ENCODE measurements at regions not wholly inside any gene's neighbourhood (a gene's known extent, or its start where the extent isn't known, plus 50 kb on each side); places are given as distances from the start of the nearest gene placed in this dataset.
"Not testable (repeated sequence)": the region's sequence is repeated elsewhere in the genome, so short reads cannot be mapped to it uniquely, and the experiment has no call there.

DNA sequence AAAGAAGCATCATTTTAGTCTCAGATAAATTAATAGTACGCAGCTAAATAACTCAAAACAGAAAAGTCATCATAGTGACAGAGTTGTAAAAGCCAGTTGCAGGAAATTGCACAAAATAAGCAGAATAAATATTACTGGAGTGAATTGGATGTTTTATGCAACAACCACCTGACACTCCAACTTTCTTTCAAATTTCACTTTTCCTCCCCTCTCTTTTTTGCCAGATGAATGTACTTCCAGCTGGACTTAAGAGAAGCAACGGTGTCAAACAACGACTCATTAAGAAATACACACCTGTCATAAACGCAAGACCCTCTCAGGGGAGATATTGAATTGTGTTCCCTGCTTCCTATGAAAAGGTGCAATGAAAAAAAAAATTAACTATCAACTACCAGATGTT is 120.2 kb upstream of the HCCS start:
- TF ChIP-seq, protein P1, sequence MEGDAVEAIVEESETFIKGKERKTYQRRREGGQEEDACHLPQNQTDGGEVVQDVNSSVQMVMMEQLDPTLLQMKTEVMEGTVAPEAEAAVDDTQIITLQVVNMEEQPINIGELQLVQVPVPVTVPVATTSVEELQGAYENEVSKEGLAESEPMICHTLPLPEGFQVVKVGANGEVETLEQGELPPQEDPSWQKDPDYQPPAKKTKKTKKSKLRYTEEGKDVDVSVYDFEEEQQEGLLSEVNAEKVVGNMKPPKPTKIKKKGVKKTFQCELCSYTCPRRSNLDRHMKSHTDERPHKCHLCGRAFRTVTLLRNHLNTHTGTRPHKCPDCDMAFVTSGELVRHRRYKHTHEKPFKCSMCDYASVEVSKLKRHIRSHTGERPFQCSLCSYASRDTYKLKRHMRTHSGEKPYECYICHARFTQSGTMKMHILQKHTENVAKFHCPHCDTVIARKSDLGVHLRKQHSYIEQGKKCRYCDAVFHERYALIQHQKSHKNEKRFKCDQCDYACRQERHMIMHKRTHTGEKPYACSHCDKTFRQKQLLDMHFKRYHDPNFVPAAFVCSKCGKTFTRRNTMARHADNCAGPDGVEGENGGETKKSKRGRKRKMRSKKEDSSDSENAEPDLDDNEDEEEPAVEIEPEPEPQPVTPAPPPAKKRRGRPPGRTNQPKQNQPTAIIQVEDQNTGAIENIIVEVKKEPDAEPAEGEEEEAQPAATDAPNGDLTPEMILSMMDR (IDR thresholded peaks at IDR 0.05), result no peak

DNA sequence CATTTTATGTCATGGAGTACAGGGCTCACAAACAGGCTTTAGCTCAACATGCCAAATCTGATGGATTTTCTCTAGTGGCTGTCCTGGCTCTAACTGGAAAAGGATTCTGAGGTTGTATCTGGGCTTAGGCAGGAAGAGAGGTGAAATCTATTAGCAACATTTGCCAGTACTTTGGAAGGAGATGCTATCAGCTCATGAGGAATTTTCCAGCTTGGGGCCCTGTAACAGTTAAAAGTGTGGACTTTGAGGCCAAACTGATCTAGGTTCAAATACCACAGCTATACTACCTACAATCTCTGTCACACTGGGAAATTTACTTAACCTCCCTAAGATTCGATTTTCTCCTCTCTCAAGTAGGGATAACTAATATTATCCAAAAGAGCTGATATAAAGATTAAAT is 119.0 kb upstream of the HCCS start:
- no peak for DNase-seq
- TF ChIP-seq, protein P1 (IDR thresholded peaks at IDR 0.05), result no peak
- no peak for TF ChIP-seq POLR2A (IDR thresholded peaks at IDR 0.05)
- intact Hi-C loops (cut with DNase I), result no loop called here
- Histone ChIP-seq H3K36me3 (replicated peaks in 1 of 2; ENCODE audit: insufficient read depth in 1 of 2, low read depth in 2 of 2) (no peaks in the 10 kb centered on the region), H3K9me3 (no peaks in the 10 kb centered on the region), H3K27ac (no peak overlapping the region), H3K27me3 (no peaks in the 10 kb centered on the region), H3K4me1 (no peaks in the 10 kb centered on the region), H3K4me3 (no peak overlapping the region)
- no peak for ATAC-seq
- WGBS, 2 donors, result 44 to 58% methylated on average over 1 of the region's 1 CpG

More for the DNA sequence above, 120.2 kb upstream of the HCCS start:
- intact Hi-C loops (cut with DNase I), result no loop called here
- no peak overlapping the region for H3K27ac ChIP-seq
- no peaks in the 10 kb centered on the region for H3K27me3 ChIP-seq
- ATAC-seq (no peak), DNase-seq (no peak)
- H3K9me3 ChIP-seq, result no peaks in the 10 kb centered on the region
- H3K36me3 ChIP-seq (replicated peaks in 1 of 2; ENCODE audit: insufficient read depth in 1 of 2, low read depth in 2 of 2), result no peaks in the 10 kb centered on the region
- 74 to 90% methylated on average over 4 of the region's 4 CpGs for WGBS, 2 donors
- no peak overlapping the region for H3K4me3 ChIP-seq
- H3K4me1 ChIP-seq, result no peaks in the 10 kb centered on the region

DNA sequence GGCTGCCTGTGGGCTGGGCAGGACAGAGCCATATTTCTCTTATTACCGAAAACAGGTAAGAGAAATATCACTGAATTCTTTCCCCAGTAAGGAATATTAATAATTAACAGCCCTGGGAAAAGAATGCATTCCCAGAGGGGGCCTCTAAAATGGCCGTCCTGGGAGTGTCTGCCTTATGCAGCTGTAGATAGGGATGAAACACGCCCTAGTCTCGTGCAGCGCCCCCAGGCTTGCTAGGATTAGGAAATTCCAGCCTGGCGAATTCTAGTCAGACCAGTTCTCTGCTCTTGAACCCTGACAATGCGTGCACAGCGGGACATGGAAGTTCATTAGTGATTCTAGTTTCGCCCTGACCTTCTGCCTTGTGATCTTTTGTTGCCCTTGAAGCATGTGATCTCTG is 104.1 kb upstream of the HCCS start:
- H3K27me3 ChIP-seq; H3K9me3 ChIP-seq; H3K4me3 ChIP-seq; DNase-seq; H3K27ac ChIP-seq; ATAC-seq; H3K4me1 ChIP-seq; H3K36me3 ChIP-seq (replicated peaks in 1 of 2; ENCODE audit: insufficient read depth in 1 of 2, low read depth in 2 of 2); intact Hi-C loops (cut with DNase I): not testable (repeated sequence)
- WGBS, 2 donors, result 58 to 73% methylated on average over 4 to 5 of the region's 9 CpGs

DNA sequence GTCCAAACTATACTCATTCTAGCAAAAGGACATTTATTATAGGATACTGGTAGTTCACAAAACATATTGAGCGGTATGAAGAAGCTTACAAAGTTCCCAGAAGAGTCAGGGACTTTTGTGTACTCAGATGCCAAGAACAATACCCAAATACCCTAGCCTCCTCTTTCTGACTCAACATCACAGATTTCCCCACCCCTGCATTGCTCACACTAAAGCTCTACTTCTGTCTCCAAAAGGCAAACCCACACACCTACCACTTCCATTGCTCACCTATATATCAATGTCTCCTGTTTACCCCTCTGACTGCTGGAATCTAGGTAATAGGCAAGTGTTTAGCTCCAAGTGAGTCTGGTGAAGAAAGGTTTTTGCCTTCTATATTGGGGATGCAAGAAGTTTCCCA is 100.7 kb upstream of the HCCS start:
- Histone ChIP-seq H3K36me3 (replicated peaks in 1 of 2; ENCODE audit: insufficient read depth in 1 of 2, low read depth in 2 of 2) (no peaks in the 10 kb centered on the region), H3K4me3 (no peak overlapping the region), H3K27ac (no peak overlapping the region), H3K4me1 (no peaks in the 10 kb centered on the region), H3K27me3 (no peaks in the 10 kb centered on the region), H3K9me3 (no peaks in the 10 kb centered on the region)
- intact Hi-C loops (cut with DNase I), result no loop called here
- ATAC-seq (no peak), DNase-seq (no peak)
- TF ChIP-seq, protein P1 (IDR thresholded peaks at IDR 0.05), result no peak
- TF ChIP-seq POLR2A (IDR thresholded peaks at IDR 0.05), result no peak
- WGBS, 2 donors, result 89 to 100% methylated on average over 1 of the region's 1 CpG

DNA sequence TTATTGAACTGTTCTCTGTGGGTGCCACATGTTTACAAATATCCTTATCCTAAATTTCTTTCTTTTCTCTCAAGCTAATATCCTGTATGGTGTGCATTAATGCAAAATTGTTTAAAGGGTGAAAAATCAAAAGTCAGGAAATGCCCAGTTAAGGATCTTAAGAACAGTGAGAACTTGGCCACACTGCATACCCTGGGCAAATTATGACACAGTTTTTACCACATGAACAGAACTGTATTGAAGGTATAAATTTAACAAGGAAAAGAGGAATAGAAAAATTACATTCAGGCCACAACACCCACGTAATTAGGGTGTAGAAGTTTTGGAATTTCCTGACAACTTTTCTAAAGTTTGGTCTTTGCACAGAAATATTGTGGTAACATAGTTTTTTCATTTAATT is 94.4 kb upstream of the HCCS start:
- no peak overlapping the region for H3K27ac ChIP-seq
- ATAC-seq (no peak), DNase-seq (no peak)
- 59 to 72% methylated on average over 1 of the region's 1 CpG for WGBS, 2 donors
- no peaks in the 10 kb centered on the region for H3K27me3 ChIP-seq
- H3K4me1 ChIP-seq, result no peaks in the 10 kb centered on the region
- no peaks in the 10 kb centered on the region for H3K36me3 ChIP-seq (replicated peaks in 1 of 2; ENCODE audit: insufficient read depth in 1 of 2, low read depth in 2 of 2)
- TF ChIP-seq, protein P1 (IDR thresholded peaks at IDR 0.05), result no peak
- no peak for TF ChIP-seq POLR2A (IDR thresholded peaks at IDR 0.05)
- intact Hi-C loops (cut with DNase I), result no loop called here
- no peaks in the 10 kb centered on the region for H3K9me3 ChIP-seq
- no peak overlapping the region for H3K4me3 ChIP-seq

DNA sequence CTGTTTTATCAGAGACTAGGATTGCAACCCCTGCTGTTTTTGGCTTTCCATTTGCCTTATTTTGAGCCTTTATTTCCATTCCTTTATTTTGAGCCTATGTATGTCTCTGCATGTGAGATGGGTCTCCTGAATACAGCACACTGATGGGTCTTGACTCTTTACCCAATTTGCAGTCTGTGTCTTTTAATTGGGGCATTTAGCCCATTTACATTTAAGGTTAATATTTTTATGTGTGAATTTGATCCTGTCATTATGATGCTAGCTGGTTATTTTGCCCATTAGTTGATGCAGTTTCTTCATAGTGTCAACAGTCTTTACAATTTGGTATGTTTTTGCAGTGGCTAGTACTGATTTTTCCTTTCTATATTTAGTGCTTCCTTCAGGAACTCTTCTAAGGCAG is 88.5 kb upstream of the HCCS start:
- ATAC-seq, DNase-seq: not testable (repeated sequence)

More for the DNA sequence above, 88.5 kb upstream of the HCCS start:
- H3K27ac ChIP-seq; intact Hi-C loops (cut with DNase I); H3K4me3 ChIP-seq; H3K9me3 ChIP-seq; H3K4me1 ChIP-seq; H3K36me3 ChIP-seq (replicated peaks in 1 of 2; ENCODE audit: insufficient read depth in 1 of 2, low read depth in 2 of 2); H3K27me3 ChIP-seq: not testable (repeated sequence)
